Trophoblast cell (in vitro differentiated cells and primary cell): ENCODE measurements at regions not wholly inside any gene's neighbourhood (a gene's known extent, or its start where the extent isn't known, plus 50 kb on each side); places are given as distances from the start of the nearest gene placed in this dataset.

Experiments
- DNase-seq, 2 donors: peaks; one replicate each; pipeline ENCODE4 v3.0.0-alpha.2; 2016
- H2AFZ ChIP-seq: 2 replicates; pipeline ENCODE4 v1.6.1; 2013; ENCODE audit warnings: low read length, moderate library complexity, mild to moderate bottlenecking; ENCODE audit not compliant: insufficient read depth, poor library complexity
- H2AK5ac ChIP-seq: 2 replicates; pipeline ENCODE4 v1.6.1; 2013; ENCODE audit warnings: mild to moderate bottlenecking, low read length
- H2BK120ac ChIP-seq: 2 replicates; pipeline ENCODE4 v1.6.1; 2013; ENCODE audit warnings: low read length, mild to moderate bottlenecking, moderate library complexity; ENCODE audit not compliant: insufficient read depth, poor library complexity
- H2BK12ac ChIP-seq: 2 replicates; pipeline ENCODE4 v1.6.1; 2013; ENCODE audit warnings: mild to moderate bottlenecking, low read length, moderate library complexity
- H2BK5ac ChIP-seq: 2 replicates; pipeline ENCODE4 v1.6.1; 2013; ENCODE audit warnings: low read length, low read depth, moderate library complexity, mild to moderate bottlenecking; ENCODE audit not compliant: poor library complexity
- H3K14ac ChIP-seq: 2 replicates; pipeline ENCODE4 v1.6.1; 2013; ENCODE audit warnings: mild to moderate bottlenecking, low read length
- H3K18ac ChIP-seq: 2 replicates; pipeline ENCODE4 v1.6.1; 2013; ENCODE audit warnings: mild to moderate bottlenecking, low read length
- H3K23ac ChIP-seq: 2 replicates; pipeline ENCODE4 v1.6.1; 2013; ENCODE audit warnings: low read length
- H3K27ac ChIP-seq: 2 replicates; pipeline ENCODE4 v1.5.1; 2013; ENCODE audit warnings: low read depth, mild to moderate bottlenecking, inconsistent platforms, low read length, moderate library complexity
- H3K27me3 ChIP-seq: 2 replicates; pipeline ENCODE4 v1.6.1; 2013; ENCODE audit warnings: inconsistent platforms, mild to moderate bottlenecking, low read length, moderate library complexity; ENCODE audit not compliant: insufficient read depth
- H3K36me3 ChIP-seq, 2 experiments: 1 replicate in 1 of 2; 2 replicates in 1 of 2; pipeline ENCODE4 v1.6.1; 2013; ENCODE audit warnings: low read length in 2 of 2, mild to moderate bottlenecking in 2 of 2, moderate library complexity in 1 of 2; ENCODE audit not compliant: insufficient read depth in 2 of 2, control insufficient read depth in 1 of 2
- H3K4ac ChIP-seq: 2 replicates; pipeline ENCODE4 v1.6.1; 2013; ENCODE audit warnings: low read depth, mild to moderate bottlenecking, low read length, moderate library complexity
- H3K4me1 ChIP-seq, 2 experiments: 1 replicate in 1 of 2; 2 replicates in 1 of 2; pipeline ENCODE4 v1.6.1; 2013; ENCODE audit warnings: low read length in 2 of 2, mild to moderate bottlenecking in 2 of 2, moderate library complexity in 1 of 2; ENCODE audit not compliant: insufficient read depth in 2 of 2, control insufficient read depth in 1 of 2
- H3K4me2 ChIP-seq: 2 replicates; pipeline ENCODE4 v1.6.1; 2013; ENCODE audit warnings: inconsistent platforms, mild to moderate bottlenecking, low read length, moderate library complexity
- H3K4me3 ChIP-seq: 2 replicates; pipeline ENCODE4 v1.5.1; 2013; ENCODE audit warnings: mild to moderate bottlenecking, low read depth, low read length, inconsistent platforms
- H3K79me1 ChIP-seq: one replicate; pipeline ENCODE4 v1.6.1; 2013; ENCODE audit warnings: low read length
- H3K79me2 ChIP-seq: 2 replicates; pipeline ENCODE4 v1.6.1; 2013; ENCODE audit warnings: low read length, mild to moderate bottlenecking; ENCODE audit not compliant: control insufficient read depth, insufficient read depth, poor library complexity
- H3K9ac ChIP-seq: 2 replicates; pipeline ENCODE4 v1.6.1; 2013; ENCODE audit warnings: mild to moderate bottlenecking, low read length
- H3K9me3 ChIP-seq: 2 replicates; pipeline ENCODE4 v1.6.1; 2013; ENCODE audit warnings: low read depth, mild to moderate bottlenecking, control low read depth, inconsistent platforms, low read length; ENCODE audit not compliant: insufficient read depth
- H4K12ac ChIP-seq: 2 replicates; pipeline ENCODE4 v1.6.1; 2013; ENCODE audit warnings: low read depth, mild to moderate bottlenecking, low read length, moderate library complexity
- H4K8ac ChIP-seq: 2 replicates; pipeline ENCODE4 v1.6.1; 2013; ENCODE audit warnings: low read depth, mild to moderate bottlenecking, low read length, moderate library complexity
- H4K91ac ChIP-seq: one replicate; pipeline ENCODE4 v1.6.1; 2013; ENCODE audit warnings: low read depth, mild to moderate bottlenecking, low read length, moderate library complexity
- WGBS: extraction: QIAGEN DNeasy Blood & Tissue Kit; methylation state at CpG from one replicate; pipeline ENCODE4 v1.1.7; 2013; ENCODE audit warnings: missing lambda C conversion rate; ENCODE audit not compliant: insufficient read length, insufficient coverage; ENCODE audit errors: extremely low coverage; 5-methylcytosine and 5-hydroxymethylcytosine counted together

GRCh38 chr9:17905366-17905765 is 326.5 kb downstream of the SH3GL2 start:
- no CpG with 5 or more reads among the region's 9 CpGs for WGBS
- Histone ChIP-seq H3K4me3 (no peak overlapping the region), H3K27me3 (peaks cover 33% of the 10 kb centered on the region), H3K36me3 (no peaks in the 10 kb centered on the region), H4K91ac (no peak overlapping the region), H3K4ac (no peak overlapping the region), H2AFZ (no peak overlapping the region), H3K9me3 (peaks cover 3% of the 10 kb centered on the region), H2AK5ac (no peak overlapping the region), H3K23ac (no peak overlapping the region), H3K18ac (no peak overlapping the region), H3K9ac (no peak overlapping the region), H4K8ac (no peak overlapping the region), H3K79me1 (no peaks in the 10 kb centered on the region), H3K14ac (no peak overlapping the region), H2BK12ac (no peak overlapping the region), H4K12ac (no peak overlapping the region), H3K79me2 (no peaks in the 10 kb centered on the region), H3K4me2 (no peak overlapping the region), H2BK5ac (no peak overlapping the region), H3K27ac (no peak overlapping the region), H2BK120ac (no peak overlapping the region), H3K4me1 (peaks cover 8 to 9% of the 10 kb centered on the region in 2 experiments)
- DNase-seq, result no peak

GRCh38 chr9:17905781-17906175 is 326.9 kb downstream of the SH3GL2 start:
- Histone ChIP-seq H3K4me1 (peaks cover 8 to 9% of the 10 kb centered on the region in 2 experiments), H3K18ac (no peak overlapping the region), H3K4ac (no peak overlapping the region), H3K4me3 (peak overlapping the region; percentile 7), H3K23ac (no peak overlapping the region), H4K12ac (no peak overlapping the region), H3K9me3 (peaks cover 3% of the 10 kb centered on the region), H2BK120ac (no peak overlapping the region), H3K14ac (no peak overlapping the region), H2AFZ (no peak overlapping the region), H2BK12ac (no peak overlapping the region), H2BK5ac (no peak overlapping the region), H3K27ac (no peak overlapping the region), H3K79me2 (no peaks in the 10 kb centered on the region), H2AK5ac (no peak overlapping the region), H3K27me3 (peaks cover 33% of the 10 kb centered on the region), H3K36me3 (no peaks in the 10 kb centered on the region), H4K91ac (no peak overlapping the region), H3K9ac (no peak overlapping the region), H3K79me1 (no peaks in the 10 kb centered on the region), H3K4me2 (peak overlapping the region; percentile 95), H4K8ac (no peak overlapping the region)
- DNase-seq, result no peak
- no CpG with 5 or more reads among the region's 16 CpGs for WGBS

GRCh38 chr9:17906176-17906840 is 327.4 kb downstream of the SH3GL2 start:
- DNase-seq, result no peak
- Histone ChIP-seq H2BK5ac (no peak overlapping the region), H3K79me1 (no peaks in the 10 kb centered on the region), H3K27me3 (peaks cover 33% of the 10 kb centered on the region), H3K4me3 (peak overlapping the region; percentile 63), H3K23ac (no peak overlapping the region), H3K79me2 (no peaks in the 10 kb centered on the region), H3K14ac (no peak overlapping the region), H2AFZ (no peak overlapping the region), H3K27ac (no peak overlapping the region), H3K9ac (no peak overlapping the region), H3K4me1 (peaks cover 8 to 9% of the 10 kb centered on the region in 2 experiments), H3K4me2 (peak overlapping the region; percentile 95), H4K8ac (no peak overlapping the region), H4K91ac (no peak overlapping the region), H3K36me3 (no peaks in the 10 kb centered on the region), H2AK5ac (no peak overlapping the region), H3K9me3 (peaks cover 3% of the 10 kb centered on the region), H3K4ac (no peak overlapping the region), H4K12ac (no peak overlapping the region), H3K18ac (no peak overlapping the region), H2BK120ac (no peak overlapping the region), H2BK12ac (no peak overlapping the region)
- WGBS, result no CpG with 5 or more reads among the region's 56 CpGs

- DNase-seq, result no peak
- Histone ChIP-seq H3K18ac (no peak overlapping the region), H3K27ac (no peak overlapping the region), H3K9ac (no peak overlapping the region), H3K36me3 (no peaks in the 10 kb centered on the region), H2BK12ac (no peak overlapping the region), H4K8ac (no peak overlapping the region), H3K23ac (no peak overlapping the region), H3K4ac (no peak overlapping the region), H3K4me2 (peak overlapping the region; percentile 95), H3K79me2 (no peaks in the 10 kb centered on the region), H3K14ac (no peak overlapping the region), H3K4me3 (peak overlapping the region; percentile 63), H3K79me1 (no peaks in the 10 kb centered on the region), H4K12ac (no peak overlapping the region), H3K27me3 (peaks cover 33% of the 10 kb centered on the region), H2BK5ac (no peak overlapping the region), H2BK120ac (no peak overlapping the region), H2AFZ (no peak overlapping the region), H3K4me1 (peaks cover 8 to 9% of the 10 kb centered on the region in 2 experiments), H2AK5ac (no peak overlapping the region), H3K9me3 (peaks cover 3% of the 10 kb centered on the region), H4K91ac (no peak overlapping the region)
- WGBS, result no CpG with 5 or more reads among the region's 58 CpGs
These were observed 328.2 kb downstream of the SH3GL2 start for GRCh38 chr9:17906841-17907778.
